SK-N-MC (cell line): ENCODE measurements at regions not wholly inside any gene's neighbourhood (a gene's known extent, or its start where the extent isn't known, plus 50 kb on each side); places are given as distances from the start of the nearest gene placed in this dataset.
"Not testable (repeated sequence)": the region's sequence is repeated elsewhere in the genome, so short reads cannot be mapped to it uniquely, and the experiment has no call there.

ENCODE experiments used
- EZH2 ChIP-seq: fragments of 200-600 bp; sonication (generic); IDR thresholded peaks from one replicate; pipeline ENCODE4 v1.6.1; 2017; ENCODE audit warnings: antibody characterized with exemption
- FOXP2 ChIP-seq: optimal IDR thresholded peaks from 2 replicates; pipeline ENCODE3; 2011; ENCODE audit warnings: mild to moderate bottlenecking, moderate library complexity; ENCODE audit not compliant: insufficient read depth; ENCODE audit errors: extremely low read length, control extremely low read depth
- POLR2AphosphoS5 ChIP-seq: IDR thresholded peaks from 2 replicates; pipeline ENCODE4 v1.6.1; 2012; ENCODE audit warnings: mild to moderate bottlenecking, low read depth, low read length, borderline replicate concordance

GRCh38 chr12:131268571-131268970, 314.9 kb downstream of the ADGRD1 start:
- TF ChIP-seq POLR2AphosphoS5, EZH2, FOXP2: not testable (repeated sequence)
